Thyroid gland (tissue), 4 donors: ENCODE measurements at regions not wholly inside any gene's neighbourhood (a gene's known extent, or its start where the extent isn't known, plus 50 kb on each side); places are given as distances from the start of the nearest gene placed in this dataset.
"Not testable (repeated sequence)": the region's sequence is repeated elsewhere in the genome, so short reads cannot be mapped to it uniquely, and the experiment has no call there.

Source experiments
- POLR2A ChIP-seq, 2 donors: fragments of 450-650 bp; IDR thresholded peaks; one replicate each; pipeline ENCODE4 v1.6.1; 2017; ENCODE audit warnings: antibody characterized with exemption in 2 of 2, mild to moderate bottlenecking in 2 of 2, moderate library complexity in 1 of 2
- TF ChIP-seq, protein P1 (sequence below), 6 experiments: fragments of 200-600 bp in 3 of 6; fragments of 450-650 bp in 3 of 6; sonication (generic) in 3 of 6; IDR thresholded peaks; one replicate each; pipeline ENCODE4 v1.5.1; 2016 to 2019; ENCODE audit warnings: antibody characterized with exemption in 6 of 6, mild to moderate bottlenecking in 2 of 6, inconsistent platforms in 1 of 6, moderate library complexity in 1 of 6

DNA sequence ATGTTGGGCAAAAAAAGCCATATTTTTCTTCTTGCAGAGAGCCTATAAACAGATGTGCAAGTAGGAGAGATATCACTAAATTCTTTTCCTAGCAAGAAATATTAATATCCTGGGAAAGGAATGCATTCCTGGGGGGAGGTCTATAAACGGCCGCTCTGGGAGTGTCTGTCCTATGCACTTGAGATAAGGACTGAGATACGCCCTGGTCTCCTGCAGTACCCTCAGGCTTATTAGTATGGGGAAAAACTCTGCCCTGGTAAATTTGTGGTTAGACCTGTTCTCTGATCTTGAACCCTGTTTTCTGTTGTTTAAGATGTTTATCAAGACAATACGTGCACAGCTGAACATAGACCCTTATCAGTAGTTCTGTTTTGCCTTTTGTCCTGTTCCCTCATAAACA, 177.8 kb upstream of the PAQR3 start:
- TF ChIP-seq, protein P1, sequence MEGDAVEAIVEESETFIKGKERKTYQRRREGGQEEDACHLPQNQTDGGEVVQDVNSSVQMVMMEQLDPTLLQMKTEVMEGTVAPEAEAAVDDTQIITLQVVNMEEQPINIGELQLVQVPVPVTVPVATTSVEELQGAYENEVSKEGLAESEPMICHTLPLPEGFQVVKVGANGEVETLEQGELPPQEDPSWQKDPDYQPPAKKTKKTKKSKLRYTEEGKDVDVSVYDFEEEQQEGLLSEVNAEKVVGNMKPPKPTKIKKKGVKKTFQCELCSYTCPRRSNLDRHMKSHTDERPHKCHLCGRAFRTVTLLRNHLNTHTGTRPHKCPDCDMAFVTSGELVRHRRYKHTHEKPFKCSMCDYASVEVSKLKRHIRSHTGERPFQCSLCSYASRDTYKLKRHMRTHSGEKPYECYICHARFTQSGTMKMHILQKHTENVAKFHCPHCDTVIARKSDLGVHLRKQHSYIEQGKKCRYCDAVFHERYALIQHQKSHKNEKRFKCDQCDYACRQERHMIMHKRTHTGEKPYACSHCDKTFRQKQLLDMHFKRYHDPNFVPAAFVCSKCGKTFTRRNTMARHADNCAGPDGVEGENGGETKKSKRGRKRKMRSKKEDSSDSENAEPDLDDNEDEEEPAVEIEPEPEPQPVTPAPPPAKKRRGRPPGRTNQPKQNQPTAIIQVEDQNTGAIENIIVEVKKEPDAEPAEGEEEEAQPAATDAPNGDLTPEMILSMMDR (IDR thresholded peaks at IDR 0.05): not testable (repeated sequence)
- TF ChIP-seq POLR2A (IDR thresholded peaks at IDR 0.05): not testable (repeated sequence)
